ENCODE measurements at regions not wholly inside any gene's neighbourhood (a gene's known extent, or its start where the extent isn't known, plus 50 kb on each side); places are given as distances from the start of the nearest gene placed in this dataset.

DNA sequence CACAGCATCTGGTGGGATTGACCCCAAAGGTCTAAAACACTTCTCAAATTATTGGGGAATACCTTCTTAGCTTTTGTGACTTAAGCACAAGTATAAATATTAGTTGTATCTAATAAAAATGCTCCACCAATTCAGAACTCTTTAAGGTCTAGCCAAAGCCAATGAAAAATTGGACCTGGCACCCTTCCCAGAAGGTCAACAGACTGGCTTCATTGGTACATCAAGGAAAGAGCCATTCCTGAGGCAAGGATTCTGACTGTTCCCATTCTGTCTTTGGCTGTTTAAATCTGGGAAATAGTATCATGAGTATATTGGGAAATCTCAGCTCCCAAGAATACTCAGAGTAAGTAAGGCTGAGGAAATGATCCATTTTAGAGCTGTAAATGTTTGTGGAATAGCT is 153.0 kb upstream of the TRPC5 start:
- TF ChIP-seq, protein P1, sequence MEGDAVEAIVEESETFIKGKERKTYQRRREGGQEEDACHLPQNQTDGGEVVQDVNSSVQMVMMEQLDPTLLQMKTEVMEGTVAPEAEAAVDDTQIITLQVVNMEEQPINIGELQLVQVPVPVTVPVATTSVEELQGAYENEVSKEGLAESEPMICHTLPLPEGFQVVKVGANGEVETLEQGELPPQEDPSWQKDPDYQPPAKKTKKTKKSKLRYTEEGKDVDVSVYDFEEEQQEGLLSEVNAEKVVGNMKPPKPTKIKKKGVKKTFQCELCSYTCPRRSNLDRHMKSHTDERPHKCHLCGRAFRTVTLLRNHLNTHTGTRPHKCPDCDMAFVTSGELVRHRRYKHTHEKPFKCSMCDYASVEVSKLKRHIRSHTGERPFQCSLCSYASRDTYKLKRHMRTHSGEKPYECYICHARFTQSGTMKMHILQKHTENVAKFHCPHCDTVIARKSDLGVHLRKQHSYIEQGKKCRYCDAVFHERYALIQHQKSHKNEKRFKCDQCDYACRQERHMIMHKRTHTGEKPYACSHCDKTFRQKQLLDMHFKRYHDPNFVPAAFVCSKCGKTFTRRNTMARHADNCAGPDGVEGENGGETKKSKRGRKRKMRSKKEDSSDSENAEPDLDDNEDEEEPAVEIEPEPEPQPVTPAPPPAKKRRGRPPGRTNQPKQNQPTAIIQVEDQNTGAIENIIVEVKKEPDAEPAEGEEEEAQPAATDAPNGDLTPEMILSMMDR (IDR thresholded peaks at IDR 0.05), result no peak
- TF ChIP-seq ZFX (IDR thresholded peaks at IDR 0.05; ENCODE audit: borderline replicate concordance), result no peak
